ENCODE measurements at regions not wholly inside any gene's neighbourhood (a gene's known extent, or its start where the extent isn't known, plus 50 kb on each side); places are given as distances from the start of the nearest gene placed in this dataset.

- TF ChIP-seq CTCF (IDR thresholded peaks at IDR 0.05; ENCODE audit: borderline replicate concordance, insufficient read depth, low read depth, low read length): no peak
- no peak overlapping the region for H3K4me3 ChIP-seq (ENCODE audit: low read depth, low read length)
Observed at GRCh38 chr7:45390180-45390579, 184.0 kb upstream of the ADCY1 start.

GRCh38 chr7:45390731-45391130 lies 183.4 kb upstream of the ADCY1 start:
- TF ChIP-seq CTCF (IDR thresholded peaks at IDR 0.05; ENCODE audit: borderline replicate concordance, insufficient read depth, low read depth, low read length): no peak
- H3K4me3 ChIP-seq (ENCODE audit: low read depth, low read length): no peak overlapping the region

DNA sequence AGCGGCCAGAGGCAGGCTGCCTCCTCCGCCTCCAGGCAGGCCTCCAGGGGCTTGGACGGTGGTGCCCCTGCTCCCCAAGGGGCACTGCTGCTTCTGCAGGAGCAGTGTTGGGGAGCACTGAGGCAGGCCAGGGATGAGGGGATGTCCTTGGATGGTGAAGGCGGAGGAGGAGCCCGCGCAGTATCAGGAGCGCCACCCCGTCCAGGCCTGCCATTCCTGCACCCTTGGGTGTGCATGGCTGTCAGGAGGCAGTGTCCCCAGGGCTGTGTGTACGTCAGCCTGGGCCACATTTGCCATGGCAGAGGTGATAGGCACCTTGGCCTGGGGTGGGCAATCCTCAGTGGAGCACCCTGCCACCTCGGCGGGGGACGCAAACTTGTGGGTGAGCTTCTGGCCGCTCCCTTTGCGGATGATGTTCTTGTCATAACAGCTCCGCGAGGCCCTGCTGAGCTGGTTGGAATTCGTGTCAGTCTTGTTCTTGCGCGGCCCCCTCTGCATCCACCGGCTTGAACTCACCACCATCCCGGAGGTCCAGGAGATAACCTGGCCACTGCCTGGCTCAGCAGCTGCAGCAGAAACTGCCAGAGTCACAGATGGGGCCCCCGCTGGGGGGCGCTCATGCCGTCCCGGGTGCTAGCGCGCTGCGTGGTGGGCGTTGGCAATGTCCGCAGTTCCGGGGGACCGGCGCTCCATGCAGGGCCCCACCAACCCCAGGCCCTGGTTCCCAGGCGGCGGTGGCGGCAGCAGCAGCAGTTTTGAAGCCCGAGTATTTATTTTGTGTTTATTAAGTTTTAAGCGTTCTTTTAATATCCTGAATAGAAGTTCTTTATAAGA lies 182.3 kb upstream of the ADCY1 start:
- no peak overlapping the region for H3K4me3 ChIP-seq (ENCODE audit: low read depth, low read length)
- no peak for TF ChIP-seq CTCF (IDR thresholded peaks at IDR 0.05; ENCODE audit: borderline replicate concordance, insufficient read depth, low read depth, low read length)

DNA sequence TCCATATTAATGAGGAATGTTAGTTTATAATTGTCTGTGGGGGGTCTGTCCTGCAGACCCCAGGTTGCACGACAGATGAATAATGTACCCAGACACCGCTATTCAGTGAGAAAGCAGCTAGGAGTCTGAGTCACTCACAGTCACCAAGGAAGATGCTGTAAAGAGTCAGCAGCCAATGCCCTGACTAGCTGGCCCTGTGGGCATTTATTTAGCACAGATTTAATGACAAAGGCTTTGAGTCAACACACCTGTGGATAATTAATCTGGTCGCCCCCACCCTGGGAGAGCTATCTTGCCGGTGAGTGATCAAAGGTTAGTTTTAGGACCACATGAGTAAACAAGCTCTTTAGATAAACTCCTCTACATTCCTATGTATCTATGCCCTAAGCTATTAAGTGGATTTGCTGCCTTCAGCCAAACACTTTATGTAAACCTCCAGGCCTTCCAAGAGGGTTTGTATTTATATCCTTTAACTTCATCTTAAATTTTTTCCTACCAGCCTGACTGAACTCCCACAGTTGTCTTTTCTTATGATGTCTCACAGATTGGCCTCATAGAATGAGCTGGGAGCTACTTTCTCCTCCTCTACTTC lies 180.0 kb upstream of the ADCY1 start:
- no peak overlapping the region for H3K4me3 ChIP-seq (ENCODE audit: low read depth, low read length)
- no peak for TF ChIP-seq CTCF (IDR thresholded peaks at IDR 0.05; ENCODE audit: borderline replicate concordance, insufficient read depth, low read depth, low read length)

GRCh38 chr7:45399069-45399468 lies 175.1 kb upstream of the ADCY1 start:
- H3K4me3 ChIP-seq (ENCODE audit: low read depth, low read length): no peak overlapping the region
- no peak for TF ChIP-seq CTCF (IDR thresholded peaks at IDR 0.05; ENCODE audit: borderline replicate concordance, insufficient read depth, low read depth, low read length)

- TF ChIP-seq CTCF (IDR thresholded peaks at IDR 0.05; ENCODE audit: borderline replicate concordance, insufficient read depth, low read depth, low read length): no peak
- no peak overlapping the region for H3K4me3 ChIP-seq (ENCODE audit: low read depth, low read length)
Observed at GRCh38 chr7:45400680-45401079, 173.5 kb upstream of the ADCY1 start.

DNA sequence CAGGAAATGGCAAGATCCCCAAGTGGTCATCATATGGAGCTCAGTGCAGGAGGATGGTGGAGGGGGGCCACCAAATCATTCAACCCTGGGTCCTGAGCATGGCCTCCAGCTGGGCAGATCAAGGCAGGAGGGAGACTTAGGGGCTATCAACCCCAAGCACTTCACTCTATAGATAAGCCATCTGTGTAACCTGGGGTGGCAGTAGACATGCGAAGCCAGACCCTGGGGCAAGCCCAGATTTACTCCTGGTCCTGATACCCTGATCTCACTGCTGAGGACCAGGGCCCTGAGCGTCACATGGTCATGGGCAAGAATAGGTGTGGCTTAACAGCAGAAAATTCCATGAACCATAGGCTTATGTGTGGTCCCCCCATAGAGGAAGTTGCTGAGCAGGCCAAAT lies 173.0 kb upstream of the ADCY1 start:
- TF ChIP-seq CTCF (IDR thresholded peaks at IDR 0.05; ENCODE audit: borderline replicate concordance, insufficient read depth, low read depth, low read length): no peak
- no peak overlapping the region for H3K4me3 ChIP-seq (ENCODE audit: low read depth, low read length)
